Fibroblast of lung (primary cell): ENCODE measurements at regions not wholly inside any gene's neighbourhood (a gene's known extent, or its start where the extent isn't known, plus 50 kb on each side); places are given as distances from the start of the nearest gene placed in this dataset.

ENCODE experiments used
- DNase-seq, 2 donors: peaks; one replicate each; pipeline versions ENCODE4 v3.0.0 to v3.0.0-alpha.2; 2010; ENCODE audit warnings: low read depth in 2 of 2
- H2AFZ ChIP-seq: 2 replicates; pipeline ENCODE4 v1.5.1; 2012; ENCODE audit warnings: low read length, control low read depth, inconsistent platforms
- H3K27ac ChIP-seq: 2 replicates; pipeline ENCODE4 v1.5.1; 2011; ENCODE audit warnings: low read length, control low read depth; ENCODE audit not compliant: insufficient read depth
- H3K27me3 ChIP-seq: 2 replicates; pipeline ENCODE4 v1.5.1; 2011; ENCODE audit warnings: mild to moderate bottlenecking, low read length; ENCODE audit not compliant: control insufficient read depth, insufficient read depth
- H3K36me3 ChIP-seq: 2 replicates; pipeline ENCODE4 v1.5.1; 2011; ENCODE audit warnings: low read length; ENCODE audit not compliant: control insufficient read depth, insufficient read depth
- H3K4me1 ChIP-seq: 2 replicates; pipeline ENCODE4 v1.5.1; 2011; ENCODE audit warnings: low read length; ENCODE audit not compliant: control insufficient read depth, insufficient read depth; ENCODE audit errors: extremely low read depth
- H3K4me2 ChIP-seq: 2 replicates; pipeline ENCODE4 v1.5.1; 2011; ENCODE audit warnings: low read length, control low read depth; ENCODE audit not compliant: insufficient read depth; ENCODE audit errors: extremely low read depth
- H3K4me3 ChIP-seq, 4 experiments: fragments of 200-600 bp in 1 of 4; sonication (generic) in 1 of 4; replicated peaks in 1 of 4; 2 replicates each; pipeline ENCODE4 v1.5.1; 2011 to 2016; ENCODE audit warnings: low read length in 4 of 4, low read depth in 3 of 4, mild to moderate bottlenecking in 3 of 4, control low read depth in 2 of 4, inconsistent platforms in 1 of 4, mixed read lengths in 1 of 4; ENCODE audit not compliant: insufficient read depth in 1 of 4; ENCODE audit errors: control extremely low read depth in 1 of 4
- H3K79me2 ChIP-seq: 2 replicates; pipeline ENCODE4 v1.5.1; 2012; ENCODE audit warnings: mild to moderate bottlenecking, low read length, inconsistent platforms; ENCODE audit not compliant: control insufficient read depth, insufficient read depth
- H3K9ac ChIP-seq: 2 replicates; pipeline ENCODE4 v1.5.1; 2011; ENCODE audit warnings: mild to moderate bottlenecking, low read length, control low read depth; ENCODE audit not compliant: insufficient read depth
- H3K9me3 ChIP-seq: 2 replicates; pipeline ENCODE4 v1.5.1; 2012; ENCODE audit warnings: low read depth, low read length; ENCODE audit not compliant: control insufficient read depth, insufficient read depth
- H4K20me1 ChIP-seq: 2 replicates; pipeline ENCODE4 v1.5.1; 2011; ENCODE audit warnings: low read length; ENCODE audit not compliant: control insufficient read depth, insufficient read depth; ENCODE audit errors: extremely low read depth
- EZH2 ChIP-seq: IDR thresholded peaks from 2 replicates; pipeline ENCODE4 v1.5.1; 2012; ENCODE audit warnings: low read length, control low read depth, mild to moderate bottlenecking; ENCODE audit errors: missing control alignments
- TF ChIP-seq, protein P1 (sequence below), 2 donors: IDR thresholded peaks in 1 of 2; conservative IDR thresholded peaks in 1 of 2; 1 replicate in 1 of 2; 2 replicates in 1 of 2; pipeline ENCODE4 v1.5.1; 2011 to 2012; ENCODE audit warnings: low read length in 2 of 2, control low read depth in 1 of 2, inconsistent platforms in 1 of 2, low read depth in 1 of 2, mild to moderate bottlenecking in 1 of 2

- Histone ChIP-seq H3K4me3 (no peak overlapping the region), H2AFZ (no peak overlapping the region), H3K36me3 (no peaks in the 10 kb centered on the region), H3K27ac (no peak overlapping the region), H3K27me3 (no peaks in the 10 kb centered on the region), H4K20me1 (no peaks in the 10 kb centered on the region), H3K9me3 (peaks cover 2% of the 10 kb centered on the region), H3K4me1 (no peaks in the 10 kb centered on the region), H3K4me2 (no peak overlapping the region), H3K9ac (no peak overlapping the region), H3K79me2 (no peaks in the 10 kb centered on the region)
- DNase-seq, result no peak
- TF ChIP-seq, protein P1, sequence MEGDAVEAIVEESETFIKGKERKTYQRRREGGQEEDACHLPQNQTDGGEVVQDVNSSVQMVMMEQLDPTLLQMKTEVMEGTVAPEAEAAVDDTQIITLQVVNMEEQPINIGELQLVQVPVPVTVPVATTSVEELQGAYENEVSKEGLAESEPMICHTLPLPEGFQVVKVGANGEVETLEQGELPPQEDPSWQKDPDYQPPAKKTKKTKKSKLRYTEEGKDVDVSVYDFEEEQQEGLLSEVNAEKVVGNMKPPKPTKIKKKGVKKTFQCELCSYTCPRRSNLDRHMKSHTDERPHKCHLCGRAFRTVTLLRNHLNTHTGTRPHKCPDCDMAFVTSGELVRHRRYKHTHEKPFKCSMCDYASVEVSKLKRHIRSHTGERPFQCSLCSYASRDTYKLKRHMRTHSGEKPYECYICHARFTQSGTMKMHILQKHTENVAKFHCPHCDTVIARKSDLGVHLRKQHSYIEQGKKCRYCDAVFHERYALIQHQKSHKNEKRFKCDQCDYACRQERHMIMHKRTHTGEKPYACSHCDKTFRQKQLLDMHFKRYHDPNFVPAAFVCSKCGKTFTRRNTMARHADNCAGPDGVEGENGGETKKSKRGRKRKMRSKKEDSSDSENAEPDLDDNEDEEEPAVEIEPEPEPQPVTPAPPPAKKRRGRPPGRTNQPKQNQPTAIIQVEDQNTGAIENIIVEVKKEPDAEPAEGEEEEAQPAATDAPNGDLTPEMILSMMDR (conservative IDR thresholded peaks at IDR 0.05 in 1 of 2, IDR thresholded peaks at IDR 0.05 in 1 of 2; ENCODE audit: low read depth in 1 of 2, low read length in 2 of 2), result no peak
- no peak for TF ChIP-seq EZH2
These were observed 167.8 kb upstream of the SFSWAP start for GRCh38 chr12:131543040-131543439.

- H3K27me3 ChIP-seq, result no peaks in the 10 kb centered on the region
These were observed 163.3 kb upstream of the SFSWAP start for GRCh38 chr12:131547555-131547954.

DNA sequence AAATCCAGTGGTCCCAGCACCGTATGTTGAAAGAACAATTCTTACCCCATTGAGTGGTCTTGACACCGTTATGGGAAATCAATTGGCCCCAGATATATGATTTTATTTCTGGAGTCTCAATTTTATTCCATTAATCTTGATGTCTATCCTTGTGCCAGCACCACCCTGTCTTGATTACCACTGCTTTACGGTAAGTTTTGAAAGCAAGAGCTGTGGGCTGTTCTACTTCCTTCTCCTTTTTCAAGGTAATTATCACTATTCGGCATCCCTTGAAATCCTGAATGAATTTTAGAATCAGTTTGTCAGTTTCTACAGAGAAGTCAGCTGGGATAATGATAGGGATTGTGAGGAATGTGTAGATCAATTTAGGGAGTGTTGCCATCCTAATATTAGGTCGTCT is 160.8 kb upstream of the SFSWAP start:
- Histone ChIP-seq H2AFZ (no peak overlapping the region), H3K27ac (no peak overlapping the region), H3K4me3 (no peak overlapping the region), H3K79me2 (no peaks in the 10 kb centered on the region), H4K20me1 (no peaks in the 10 kb centered on the region), H3K4me2 (no peak overlapping the region), H3K9ac (no peak overlapping the region), H3K9me3 (no peaks in the 10 kb centered on the region), H3K27me3 (no peaks in the 10 kb centered on the region), H3K4me1 (no peaks in the 10 kb centered on the region), H3K36me3 (no peaks in the 10 kb centered on the region)
- TF ChIP-seq EZH2, result no peak
- TF ChIP-seq, protein P1 (conservative IDR thresholded peaks at IDR 0.05 in 1 of 2, IDR thresholded peaks at IDR 0.05 in 1 of 2; ENCODE audit: low read depth in 1 of 2, low read length in 2 of 2), result no peak
- no peak for DNase-seq

More at GRCh38 chr12:131547555-131547954, 163.3 kb upstream of the SFSWAP start:
- no peak overlapping the region for H3K4me2 ChIP-seq
- H3K79me2 ChIP-seq, result no peaks in the 10 kb centered on the region
- no peak overlapping the region for H3K9ac ChIP-seq
- H3K4me1 ChIP-seq, result no peaks in the 10 kb centered on the region
- TF ChIP-seq, protein P1 (conservative IDR thresholded peaks at IDR 0.05 in 1 of 2, IDR thresholded peaks at IDR 0.05 in 1 of 2; ENCODE audit: low read depth in 1 of 2, low read length in 2 of 2), result no peak
- no peak for TF ChIP-seq EZH2
- no peaks in the 10 kb centered on the region for H4K20me1 ChIP-seq
- no peak for DNase-seq
- no peaks in the 10 kb centered on the region for H3K9me3 ChIP-seq
- H3K27ac ChIP-seq, result no peak overlapping the region
- H3K4me3 ChIP-seq, result no peak overlapping the region
- no peak overlapping the region for H2AFZ ChIP-seq
- no peaks in the 10 kb centered on the region for H3K36me3 ChIP-seq
